Renal pelvis (tissue), 1 donor: ENCODE measurements at regions not wholly inside any gene's neighbourhood (a gene's known extent, or its start where the extent isn't known, plus 50 kb on each side); places are given as distances from the start of the nearest gene placed in this dataset.

Experiments
- DNase-seq: peaks from one replicate; pipeline ENCODE4 v3.0.0-alpha.2; 2013

DNA sequence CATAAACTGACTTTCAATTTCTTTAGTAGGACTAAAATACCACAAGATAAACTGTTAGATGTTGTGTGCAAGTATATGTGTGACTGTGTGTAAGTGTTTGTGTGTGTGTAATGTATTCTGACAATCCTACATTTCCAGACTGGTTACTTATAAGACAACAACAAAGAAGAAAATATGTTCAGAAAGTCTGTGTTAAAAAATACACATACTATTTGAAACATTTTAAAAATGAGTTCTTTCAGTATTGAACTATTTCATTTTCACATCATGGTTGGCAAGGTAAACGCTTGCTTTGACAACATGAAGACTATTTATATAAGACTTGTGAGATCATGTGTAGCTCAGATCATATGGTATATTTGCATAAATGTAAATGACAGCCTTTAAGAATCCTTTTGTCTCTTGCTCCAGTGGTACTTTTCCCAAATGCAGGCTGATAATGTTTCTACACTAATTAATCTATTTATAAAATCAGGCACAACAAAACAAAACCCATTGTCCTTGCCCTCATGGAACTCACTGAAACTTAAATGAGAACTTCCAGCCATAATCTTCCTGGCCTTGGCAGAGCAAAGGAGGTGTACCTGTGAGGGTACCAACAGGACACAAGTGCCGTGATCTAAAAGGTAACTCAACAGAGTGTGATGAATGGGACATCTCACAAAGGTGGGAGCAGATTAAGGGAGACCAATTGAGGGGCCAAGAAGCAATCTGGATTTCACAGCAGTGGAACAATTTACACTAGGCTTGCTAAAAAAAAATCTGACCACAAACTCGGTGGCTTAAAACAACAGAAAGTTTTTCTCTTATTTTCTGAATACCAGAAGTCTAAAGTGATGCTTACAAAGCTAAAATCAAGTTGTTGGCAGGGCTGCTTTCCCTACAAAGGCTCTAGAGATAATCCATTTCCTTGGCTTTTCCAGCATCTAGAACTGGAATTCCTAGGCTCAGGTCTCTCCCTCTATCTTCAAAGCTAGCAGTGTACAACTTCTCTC lies 349.0 kb downstream of the TBC1D4 start:
- DNase-seq, result no peak

DNA sequence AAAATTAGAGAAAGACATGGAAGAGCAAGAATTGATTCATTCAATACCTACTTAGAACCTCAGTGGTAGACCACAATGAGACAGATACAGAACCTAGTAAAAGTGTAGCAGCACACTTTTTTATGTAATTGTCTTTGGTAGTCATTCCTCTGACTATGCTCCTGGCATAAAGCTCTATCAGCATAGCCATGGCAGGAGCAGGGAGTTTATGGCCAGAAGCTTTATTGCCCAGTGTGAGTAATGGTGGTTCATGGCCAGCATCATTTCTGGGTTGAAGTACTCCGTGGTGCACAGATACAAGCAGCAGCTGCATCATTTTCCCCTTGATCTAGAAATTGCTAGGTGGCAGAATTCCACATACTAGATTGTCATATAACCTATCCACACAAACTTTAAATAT lies 352.6 kb downstream of the TBC1D4 start:
- DNase-seq, result no peak

DNA sequence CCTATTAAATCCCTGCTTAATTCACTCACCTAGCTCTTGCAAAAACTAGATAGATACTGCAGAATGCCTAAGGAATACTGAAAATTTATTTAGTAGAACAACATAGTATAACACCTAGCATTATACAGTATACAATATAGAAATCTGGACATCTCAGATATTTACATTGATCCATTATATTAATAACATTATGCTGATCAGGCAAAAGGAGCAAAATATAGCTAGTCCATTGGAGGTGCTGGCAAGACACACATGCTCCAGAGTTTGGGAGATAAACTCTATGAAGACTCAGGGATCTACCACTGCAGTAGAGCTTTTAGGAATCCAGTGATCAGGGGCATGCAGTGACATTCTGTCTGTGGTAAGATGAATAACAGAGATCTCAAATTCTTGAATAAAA lies 357.6 kb downstream of the TBC1D4 start:
- DNase-seq, result no peak

DNA sequence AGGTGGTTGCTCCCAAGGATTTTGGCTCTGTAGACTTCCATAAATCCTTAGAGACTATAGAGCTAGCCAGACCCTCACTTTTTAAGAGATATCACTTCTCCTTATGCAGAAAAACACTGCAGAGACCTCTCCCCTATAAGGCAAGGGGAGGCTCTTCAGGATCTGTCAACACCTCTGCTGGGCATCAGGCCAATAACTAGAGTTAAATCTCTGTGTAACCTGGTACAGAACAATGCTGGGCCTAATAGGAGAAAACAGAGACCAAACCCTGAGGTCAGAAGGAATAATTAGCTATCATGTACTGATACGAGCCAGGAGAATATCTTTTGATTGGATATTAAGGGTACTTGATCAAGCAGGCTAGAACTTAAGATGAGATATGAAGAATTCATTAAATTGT lies 358.5 kb downstream of the TBC1D4 start:
- no peak for DNase-seq

DNA sequence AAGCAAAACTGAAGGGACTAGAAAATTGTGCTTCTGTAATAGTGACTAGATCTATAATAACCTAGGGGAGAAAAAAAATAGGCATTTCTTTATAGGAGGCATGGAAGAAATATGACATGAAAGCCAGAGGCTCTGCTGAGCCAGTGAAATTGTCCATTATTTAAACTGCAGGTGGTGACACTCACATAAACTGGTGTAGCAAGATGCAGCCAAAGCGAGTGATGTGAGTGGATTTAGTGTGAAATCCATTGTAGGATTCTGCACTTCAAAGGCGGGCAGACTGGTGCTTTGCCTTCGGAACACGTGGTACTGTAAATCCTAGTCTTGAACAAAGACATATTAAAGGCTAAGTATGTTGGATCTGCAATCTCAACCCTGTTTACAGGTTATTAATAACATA lies 361.9 kb downstream of the TBC1D4 start:
- DNase-seq, result no peak

DNA sequence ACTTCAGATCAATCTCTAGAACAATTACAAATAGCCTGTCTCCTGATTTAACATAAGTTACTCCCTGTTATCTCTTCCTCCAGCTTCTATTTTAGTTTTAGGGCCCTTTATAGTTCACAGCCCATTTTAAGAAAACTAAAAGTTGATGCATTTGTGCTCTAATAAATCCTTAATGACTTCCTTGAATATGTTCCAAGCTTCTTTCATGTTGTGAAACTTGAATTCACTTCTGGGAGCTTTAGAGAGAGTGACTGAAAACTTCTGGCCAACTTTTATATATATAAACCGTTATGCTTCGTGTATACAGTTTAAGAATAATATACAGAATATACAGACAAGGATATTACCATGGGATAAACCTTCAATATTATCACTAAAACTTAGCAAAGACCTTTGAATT lies 366.8 kb downstream of the TBC1D4 start:
- DNase-seq, result peak; percentile 24

DNA sequence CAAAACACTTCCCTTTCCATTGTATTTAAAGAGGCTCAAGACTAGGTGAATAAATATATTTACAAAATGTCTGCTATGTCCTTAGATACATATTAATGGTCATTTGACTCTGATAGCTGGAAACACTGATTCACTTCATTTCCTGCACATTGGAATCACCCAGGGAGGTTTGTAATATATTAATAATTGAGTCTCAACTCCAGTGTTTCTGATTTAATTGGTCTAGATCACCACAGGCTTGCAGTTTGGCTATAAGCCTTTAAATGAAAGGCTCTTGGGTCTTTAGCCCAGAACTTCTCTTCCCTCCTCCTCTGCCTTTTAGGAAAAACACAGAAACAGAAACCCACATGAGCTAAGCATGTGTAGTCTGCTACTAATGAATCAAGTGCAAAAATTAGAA lies 378.0 kb downstream of the TBC1D4 start:
- DNase-seq, result no peak

DNA sequence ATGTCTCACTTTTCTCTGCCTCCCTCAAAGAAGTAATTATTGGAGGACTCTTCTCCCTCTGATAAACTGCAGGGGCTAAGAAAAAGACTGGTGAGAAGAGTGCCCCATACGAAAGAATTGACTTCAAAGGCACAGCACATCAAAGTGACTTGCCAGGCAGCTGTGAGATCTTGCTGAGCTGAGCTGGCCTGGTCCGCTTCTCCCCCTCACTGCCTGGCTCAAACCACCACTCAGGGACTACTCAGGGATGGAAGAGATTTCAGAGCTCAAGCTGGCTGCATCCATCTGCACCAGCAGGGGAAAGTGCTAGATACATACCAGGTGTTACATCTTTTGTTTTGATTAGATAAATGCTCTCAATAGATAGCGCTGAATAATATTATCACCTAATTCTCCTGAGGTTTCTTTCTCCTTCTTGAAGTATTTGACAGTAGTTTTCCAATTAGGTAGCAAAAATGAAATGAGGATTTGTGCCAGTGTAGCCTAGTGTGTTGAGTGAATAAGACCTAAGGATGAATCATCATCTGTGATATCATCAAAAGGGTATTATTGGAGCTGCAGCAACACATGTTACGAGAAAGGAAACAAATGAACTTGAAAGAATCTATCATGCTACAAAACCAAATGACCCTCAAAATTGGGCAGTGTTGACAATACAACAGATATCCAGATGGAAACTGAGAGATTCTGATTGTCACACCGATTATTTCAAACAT lies 379.8 kb downstream of the TBC1D4 start:
- DNase-seq, result no peak

DNA sequence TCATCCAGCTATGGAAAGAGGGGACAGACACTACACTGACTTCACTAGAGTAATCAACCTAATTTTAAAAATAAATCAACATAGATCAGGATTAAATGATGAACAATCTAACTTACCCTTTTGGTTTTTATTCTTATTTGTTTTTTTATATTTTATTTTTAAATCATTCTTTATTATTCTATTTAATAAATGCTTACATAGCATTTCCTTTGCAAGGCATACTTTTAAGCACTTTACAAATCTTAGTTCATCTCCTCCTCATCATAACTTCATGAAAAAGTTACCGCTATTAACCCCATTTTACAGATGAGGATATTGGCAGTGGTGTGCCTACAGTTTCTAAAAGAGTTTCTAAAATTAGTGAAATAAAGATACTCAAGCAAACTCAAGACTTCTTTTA lies 380.6 kb downstream of the TBC1D4 start:
- DNase-seq, result no peak

DNA sequence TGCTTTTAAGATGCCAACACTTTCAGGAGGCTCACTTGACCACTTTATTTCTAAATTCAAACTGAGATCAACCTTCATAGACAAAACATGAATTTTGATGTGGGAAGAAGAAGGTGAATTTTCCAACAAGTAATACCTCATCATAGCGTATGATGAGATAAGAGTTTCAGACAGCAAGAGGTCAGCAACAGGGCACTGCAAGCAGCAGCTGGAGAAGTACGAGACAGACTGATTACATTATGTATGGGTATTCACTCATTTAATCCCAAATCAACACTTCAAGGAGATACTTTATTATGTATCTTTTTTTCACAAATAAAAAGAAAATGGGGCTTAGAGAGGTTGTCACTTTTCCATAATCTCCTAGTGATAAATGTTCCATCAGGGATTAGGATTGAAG lies 389.8 kb downstream of the TBC1D4 start:
- no peak for DNase-seq

DNA sequence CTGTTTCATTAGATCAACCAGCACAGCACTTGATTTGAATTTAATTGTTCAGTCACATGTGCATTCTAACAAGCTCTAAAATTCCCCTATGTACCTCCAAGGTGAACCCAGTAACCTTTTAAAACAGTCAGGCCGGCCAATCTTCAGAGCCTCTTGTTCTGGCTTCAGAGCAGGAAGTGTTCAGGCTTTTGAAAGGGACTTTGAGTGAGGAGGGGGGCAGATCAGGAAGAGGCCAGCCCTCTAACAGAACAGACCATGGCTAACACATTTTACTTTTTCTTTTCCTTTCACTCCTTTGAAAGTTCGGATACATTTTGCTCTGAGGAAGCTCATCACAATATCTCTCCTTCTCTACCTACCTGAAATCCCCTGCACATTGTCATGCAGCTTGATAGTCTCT lies 390.3 kb downstream of the TBC1D4 start:
- no peak for DNase-seq

DNA sequence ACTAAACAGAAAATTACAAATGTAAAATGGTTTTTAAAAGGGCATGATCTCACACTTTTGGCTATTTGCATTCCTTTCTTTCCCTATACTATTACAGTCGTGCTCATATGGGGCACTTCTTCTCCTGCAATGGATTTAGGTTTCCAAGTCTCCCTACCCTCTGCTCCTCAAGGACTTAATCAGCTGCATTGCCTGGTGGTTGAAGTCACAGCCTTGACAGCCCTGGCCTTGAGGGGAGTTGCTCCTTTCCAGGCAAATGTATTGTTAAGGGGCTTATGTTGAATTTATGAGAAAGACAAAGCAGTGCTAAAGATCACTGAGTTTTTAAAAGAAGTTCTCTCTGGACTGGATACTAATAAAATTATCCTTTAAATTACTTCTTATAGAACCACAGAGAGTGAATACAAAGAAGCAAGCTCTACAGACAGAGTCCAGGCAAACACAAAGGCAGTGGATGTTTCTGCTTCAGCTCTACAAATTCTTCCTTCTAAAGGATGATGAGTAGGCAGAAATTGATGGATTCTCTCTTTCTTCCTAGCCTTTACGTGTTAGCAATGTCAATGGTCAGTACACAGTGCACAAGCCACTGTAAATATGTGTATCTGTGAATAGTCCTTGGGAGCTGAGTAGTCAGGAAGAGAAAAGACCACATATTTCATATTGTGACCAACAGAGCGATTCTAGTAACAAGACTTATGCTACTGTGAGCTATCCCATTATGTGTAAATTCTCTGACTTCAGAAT lies 390.9 kb downstream of the TBC1D4 start:
- no peak for DNase-seq

DNA sequence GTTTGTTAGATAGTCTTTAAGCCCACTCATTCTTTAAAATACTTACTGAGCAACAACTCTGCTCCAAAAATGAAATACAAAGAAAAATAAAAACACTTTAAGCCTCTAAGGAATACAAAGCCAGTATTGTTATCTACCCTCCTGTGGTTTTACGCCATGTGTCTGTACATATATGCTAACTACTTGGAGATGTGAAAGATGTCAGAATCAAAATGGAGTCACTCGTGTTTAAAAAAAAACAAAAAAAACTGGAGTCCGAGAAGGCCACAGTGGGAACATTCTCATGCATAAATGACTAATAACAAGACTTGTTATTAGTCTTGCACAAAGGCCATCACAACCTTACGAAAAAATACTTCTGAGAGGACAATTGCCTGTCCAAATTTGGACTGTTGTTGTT lies 393.1 kb downstream of the TBC1D4 start:
- no peak for DNase-seq

DNA sequence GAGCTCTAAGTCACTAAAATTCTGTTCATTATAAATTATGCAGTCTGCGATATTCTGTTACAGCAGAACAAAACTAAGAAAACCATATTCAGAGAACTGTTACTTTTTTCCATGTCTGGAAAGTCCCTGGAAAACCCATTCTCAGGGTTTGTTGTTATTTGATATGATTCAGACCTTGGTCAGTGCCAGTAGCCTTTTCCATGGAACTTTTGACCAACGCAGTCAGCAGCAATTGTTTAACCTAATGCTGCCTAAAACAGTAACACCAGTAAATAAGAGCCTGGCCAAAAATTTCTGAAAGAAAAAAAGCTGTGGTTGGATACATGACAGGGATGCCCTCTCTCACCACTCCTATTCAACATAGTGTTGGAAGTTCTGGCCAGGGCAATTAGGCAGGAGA lies 402.7 kb downstream of the TBC1D4 start:
- DNase-seq, result no peak

DNA sequence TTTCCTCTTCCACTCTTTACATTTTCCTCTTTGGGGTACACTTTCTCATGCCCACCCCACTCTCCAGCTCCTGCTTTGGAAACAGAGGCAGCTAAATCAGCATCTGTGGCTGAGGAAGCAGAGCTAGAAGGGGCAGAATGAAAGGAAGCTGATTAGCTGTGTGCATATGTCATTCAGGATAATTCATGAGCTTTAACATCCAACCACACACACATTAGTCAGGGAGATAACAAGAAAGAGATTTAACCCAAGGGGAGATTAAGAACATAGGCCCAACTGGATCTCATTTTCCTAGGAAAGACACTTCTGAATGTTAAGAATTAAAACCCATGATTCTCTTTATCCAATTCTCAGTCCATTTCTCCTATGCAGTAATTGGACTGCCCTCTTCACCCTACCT lies 405.5 kb downstream of the TBC1D4 start:
- no peak for DNase-seq

DNA sequence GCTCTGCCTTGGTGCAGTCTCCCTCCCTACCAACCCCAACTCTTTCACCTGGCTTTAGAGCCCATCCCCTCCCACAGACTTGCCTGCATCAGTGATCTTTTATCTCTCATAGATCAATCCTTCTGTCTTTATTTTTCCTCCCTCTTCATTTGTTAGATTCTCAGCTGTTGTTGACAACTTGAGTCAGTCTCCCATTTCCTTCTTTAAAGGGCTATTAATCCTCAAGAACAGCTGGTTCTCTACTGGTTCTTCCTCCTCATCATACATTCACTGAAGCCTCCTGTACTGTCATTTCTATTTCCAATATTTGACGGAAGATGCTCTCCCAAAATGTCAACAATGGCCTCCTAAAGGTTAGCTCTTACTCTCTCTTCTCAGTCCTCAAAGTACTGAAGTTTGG lies 408.2 kb downstream of the TBC1D4 start:
- no peak for DNase-seq

DNA sequence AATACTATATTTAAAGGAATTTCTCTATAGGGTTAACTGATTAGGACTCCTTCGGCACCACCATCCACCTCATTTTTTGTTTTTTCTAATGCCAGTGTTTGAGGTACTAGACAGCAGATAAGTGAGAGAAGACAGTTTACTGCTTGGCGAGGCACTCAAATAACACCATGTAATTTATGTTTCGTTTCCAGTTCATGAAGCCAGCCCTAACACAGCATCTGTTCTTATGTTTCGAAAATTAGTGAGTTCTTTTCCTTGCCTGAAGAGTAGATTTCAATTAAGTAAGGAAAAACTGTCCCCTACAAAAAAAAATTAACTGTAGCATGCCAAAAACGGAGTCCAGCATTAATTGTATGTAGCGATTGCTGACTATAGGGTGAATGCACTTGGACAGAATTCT lies 409.1 kb downstream of the TBC1D4 start:
- DNase-seq, result no peak

DNA sequence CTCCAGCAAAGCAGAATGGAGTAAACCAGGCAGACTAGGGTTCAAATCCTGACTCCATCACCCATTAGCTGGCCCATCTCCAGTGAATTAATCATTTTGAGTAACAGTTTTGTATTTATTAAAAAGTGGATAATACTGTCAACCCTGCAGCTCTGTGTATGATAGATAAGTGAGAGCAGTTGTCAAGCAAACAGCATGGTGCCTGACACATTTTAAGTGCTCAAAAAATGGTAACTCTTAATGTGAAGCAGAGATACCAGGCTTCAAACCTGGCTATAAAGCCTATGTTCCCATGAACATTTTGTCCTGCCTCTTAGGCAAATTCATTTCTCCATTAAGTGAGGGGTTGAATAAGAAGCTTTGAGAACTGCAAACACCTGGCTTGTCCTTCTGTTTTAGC lies 409.6 kb downstream of the TBC1D4 start:
- DNase-seq, result no peak

DNA sequence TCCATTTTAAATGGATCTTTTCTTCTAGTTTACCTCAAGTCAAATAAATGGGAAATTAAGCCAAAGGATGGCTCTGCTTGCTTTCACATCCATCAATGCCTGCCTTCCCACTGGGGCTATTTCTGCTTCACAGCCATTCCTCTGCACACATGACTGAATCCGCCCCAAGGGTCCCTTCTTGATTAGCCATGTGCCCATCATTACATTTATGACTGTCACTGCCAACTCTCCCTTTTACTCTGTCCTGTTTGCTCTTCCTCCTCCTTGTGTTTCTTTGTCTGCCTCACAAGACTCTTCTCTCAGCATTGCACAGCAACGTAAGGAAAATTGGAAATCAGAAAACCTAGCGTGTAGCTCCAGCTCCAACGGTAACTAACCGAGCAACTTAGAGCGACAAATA lies 410.2 kb downstream of the TBC1D4 start:
- no peak for DNase-seq

DNA sequence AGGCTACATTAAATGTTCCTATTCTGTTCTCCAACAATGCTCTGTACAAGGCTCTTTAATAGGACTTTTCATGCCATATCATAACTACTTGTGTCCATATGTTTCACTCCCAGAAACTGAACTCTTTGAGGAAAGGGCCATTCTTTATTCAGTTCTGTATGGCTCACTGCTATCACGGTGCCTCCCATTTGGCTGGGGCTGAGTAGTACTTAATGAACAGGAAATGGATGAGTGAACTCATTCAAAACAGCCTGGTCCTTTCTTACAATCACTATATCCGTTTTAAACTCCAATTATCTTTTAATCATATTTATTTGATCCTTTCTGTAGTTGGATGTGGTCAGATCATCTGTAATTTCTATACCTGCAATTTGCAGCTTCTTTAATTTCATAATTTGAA lies 410.6 kb downstream of the TBC1D4 start:
- DNase-seq, result no peak

DNA sequence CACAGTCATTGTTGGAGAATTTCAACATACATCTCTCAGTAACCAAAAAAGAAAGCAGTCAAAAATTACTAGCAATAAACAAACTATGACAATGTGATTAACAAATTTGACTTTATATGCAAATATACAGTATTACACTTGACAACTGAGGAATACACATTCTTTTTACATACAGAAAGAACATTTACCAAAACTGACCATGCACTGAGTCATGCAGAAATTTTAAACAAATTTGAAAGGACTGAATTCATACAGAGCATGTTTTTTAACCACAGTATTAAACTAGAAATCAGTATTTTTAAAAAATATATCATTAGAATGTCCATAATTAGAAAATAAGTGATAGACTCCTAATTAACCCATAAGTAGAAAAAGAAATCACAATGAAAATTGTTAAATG lies 420.1 kb downstream of the TBC1D4 start:
- DNase-seq, result no peak

DNA sequence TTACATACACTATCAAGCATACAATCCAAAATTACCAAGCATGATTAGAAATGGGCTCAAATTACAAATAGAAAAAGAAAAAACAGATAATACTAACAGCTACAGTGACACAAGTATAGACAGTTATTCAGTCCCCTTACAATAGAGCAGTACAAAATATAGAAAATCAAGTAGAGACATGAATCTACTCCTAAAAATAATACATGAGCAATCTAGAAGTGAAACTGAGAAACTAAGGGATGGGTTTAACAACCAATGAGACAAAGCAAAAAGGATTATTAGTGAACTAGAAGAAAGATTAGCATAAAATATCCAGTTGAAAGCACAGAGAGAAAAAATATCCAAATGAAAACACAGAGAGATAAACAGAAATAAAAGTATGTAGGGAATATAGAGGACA lies 426.7 kb downstream of the TBC1D4 start:
- DNase-seq, result no peak

DNA sequence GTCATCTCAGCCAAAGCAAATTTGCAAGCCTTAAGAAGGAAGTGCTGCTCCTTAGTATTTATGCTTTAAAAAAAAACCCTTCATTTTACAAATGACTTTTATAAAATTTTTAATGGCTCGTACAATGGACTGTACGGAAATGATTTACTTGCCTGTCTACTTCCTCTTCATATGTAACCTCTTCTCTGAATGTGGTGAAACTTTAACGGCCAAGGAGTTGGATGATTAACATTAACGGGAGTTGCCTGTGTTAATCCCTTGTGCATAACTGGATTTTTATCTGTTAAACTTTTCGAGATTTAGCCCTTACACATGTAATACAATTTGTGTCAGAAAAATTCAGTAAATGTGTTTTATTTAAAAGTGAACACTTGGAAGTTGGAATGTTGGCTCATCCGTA lies 429.4 kb downstream of the TBC1D4 start:
- DNase-seq, result no peak
